Right lobe of liver (tissue), 6 donors: ENCODE measurements at regions not wholly inside any gene's neighbourhood (a gene's known extent, or its start where the extent isn't known, plus 50 kb on each side); places are given as distances from the start of the nearest gene placed in this dataset.

Experiments used
- ATAC-seq, 4 donors: fragments of 200-7000 bp; cut with Tn5 transposase; one replicate each; pipeline ENCODE4 v1.9.1; 2020; ENCODE audit warnings: mild to moderate bottlenecking in 4 of 4, moderate library complexity in 4 of 4
- DNase-seq, 3 donors: peaks; one replicate each; pipeline ENCODE4 v3.0.0-alpha.2; 2020
- H3K27ac ChIP-seq, 3 donors: fragments of 200-600 bp; one replicate each; pipeline ENCODE4 v1.8.0; 2022
- H3K27me3 ChIP-seq, 2 donors: fragments of 200-600 bp; one replicate each; pipeline ENCODE4 v1.8.0; 2022
- H3K36me3 ChIP-seq, 4 donors: fragments of 200-600 bp; sonication (generic) in 1 of 4; one replicate each; pipeline versions ENCODE4 v1.5.1 to v1.8.0; 2017 to 2022; ENCODE audit warnings: control low read depth in 1 of 4
- H3K4me1 ChIP-seq, 4 donors: fragments of 200-600 bp; sonication (generic) in 1 of 4; one replicate each; pipeline versions ENCODE4 v1.5.1 to v1.8.0; 2017 to 2022; ENCODE audit warnings: control low read depth in 1 of 4
- H3K4me3 ChIP-seq, 3 donors: fragments of 200-600 bp; one replicate each; pipeline ENCODE4 v1.8.0; 2022
- H3K9me3 ChIP-seq, 4 donors: fragments of 200-600 bp; sonication (generic) in 1 of 4; one replicate each; pipeline versions ENCODE4 v1.5.1 to v1.8.0; 2017 to 2022; ENCODE audit warnings: control low read depth in 1 of 4
- CTCF ChIP-seq, 4 donors: fragments of 200-600 bp in 3 of 4; fragments of 450-650 bp in 1 of 4; IDR thresholded peaks; one replicate each; pipeline versions ENCODE4 v1.5.1 to v1.8.0; 2016 to 2022; ENCODE audit warnings: antibody characterized with exemption in 4 of 4, mild to moderate bottlenecking in 2 of 4
- POLR2A ChIP-seq: fragments of 450-650 bp; IDR thresholded peaks from one replicate; pipeline ENCODE4 v1.6.1; 2017; ENCODE audit warnings: antibody characterized with exemption, mild to moderate bottlenecking
- WGBS: methylation state at CpG from one replicate; pipeline ENCODE4 v1.1.6; 2018; ENCODE audit warnings: low coverage, low lambda C conversion rate; ENCODE audit not compliant: insufficient coverage; ENCODE audit errors: missing lambda C conversion rate; 5-methylcytosine and 5-hydroxymethylcytosine counted together
- intact Hi-C, 2 donors: fragments of 100-400 bp; cut with DNase I; formaldehyde crosslinking; loops; one replicate each; pipeline versions ENCODE4 v1.11.2 to v1.14.1; 2022
- donor health status: DM: no; HTN: yes; CAD: no.
- donor health status: DM: no; HTN: no; CAD: no.
- donor health status: DM: no; HTN: no; CAD: no.
- donor health status: DM: no; HTN: yes; CAD: no.
- donor health status: DM: no; HTN: yes; CAD: no.

DNA sequence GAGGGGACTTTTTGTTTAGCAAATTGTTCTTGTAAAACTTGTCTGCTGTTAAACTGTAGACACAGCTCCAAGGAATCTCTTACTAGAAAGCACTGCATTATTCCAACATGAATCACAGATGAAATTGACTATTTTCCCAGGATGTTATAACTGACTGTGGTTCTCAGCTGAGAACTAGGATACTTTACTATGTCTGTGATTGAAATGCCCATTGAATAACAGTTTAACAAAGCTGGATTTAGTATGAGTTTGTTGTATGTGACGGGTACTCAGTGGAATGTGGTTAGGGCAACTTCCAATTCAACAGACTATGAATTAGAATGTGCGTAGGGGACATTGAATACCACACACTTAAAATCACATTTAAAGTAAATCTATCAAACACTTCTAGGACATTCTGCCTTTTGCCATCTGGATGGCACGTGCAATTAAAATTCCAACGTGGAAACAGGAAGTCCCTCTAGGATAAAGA lies 193.4 kb upstream of the PREP start:
- Histone ChIP-seq H3K4me3 (no peak overlapping the region), H3K9me3 (no peaks in the 10 kb centered on the region), H3K27ac (no peak overlapping the region), H3K4me1 (no peaks in the 10 kb centered on the region), H3K36me3 (no peaks in the 10 kb centered on the region), H3K27me3 (no peaks in the 10 kb centered on the region)
- no peak for TF ChIP-seq CTCF (IDR thresholded peaks at IDR 0.05)
- TF ChIP-seq POLR2A: no peak
- DNase-seq: no peak
- no peak for ATAC-seq
- intact Hi-C loops: no loop called here
- 39% methylated on average over 4 of the region's 4 CpGs for WGBS

DNA sequence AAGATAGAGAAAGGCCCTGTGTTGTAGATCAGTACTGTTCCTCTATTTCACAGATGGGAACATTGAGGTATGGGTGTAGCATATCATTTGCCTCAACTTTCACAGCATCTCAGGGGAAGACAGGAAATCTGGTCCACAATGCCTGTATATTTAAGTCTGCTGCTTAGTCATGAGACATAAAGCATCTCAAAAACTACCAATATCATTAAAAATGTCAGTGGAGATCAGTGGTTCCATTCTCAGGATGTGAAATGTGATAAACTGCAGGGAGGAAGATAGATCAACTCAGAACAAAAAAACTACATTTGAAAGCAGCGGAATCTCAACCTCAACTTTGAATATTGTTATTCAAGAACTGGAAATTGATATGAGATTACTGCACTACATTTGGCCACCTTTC lies 192.9 kb upstream of the PREP start:
- Histone ChIP-seq H3K9me3 (no peaks in the 10 kb centered on the region), H3K4me3 (no peak overlapping the region), H3K36me3 (no peaks in the 10 kb centered on the region), H3K27ac (no peak overlapping the region), H3K4me1 (no peaks in the 10 kb centered on the region), H3K27me3 (no peaks in the 10 kb centered on the region)
- WGBS: 71% methylated on average over 1 of the region's 1 CpG
- ATAC-seq (no peak), DNase-seq (no peak)
- no peak for TF ChIP-seq CTCF (IDR thresholded peaks at IDR 0.05)
- no peak for TF ChIP-seq POLR2A
- intact Hi-C loops: no loop called here

- Histone ChIP-seq H3K9me3 (no peaks in the 10 kb centered on the region), H3K27ac (no peak overlapping the region), H3K4me1 (no peaks in the 10 kb centered on the region), H3K36me3 (no peaks in the 10 kb centered on the region), H3K4me3 (no peak overlapping the region), H3K27me3 (no peaks in the 10 kb centered on the region)
- ATAC-seq (no peak), DNase-seq (no peak)
- intact Hi-C loops: no loop called here
- 80% methylated on average over 3 of the region's 4 CpGs for WGBS
- no peak for TF ChIP-seq POLR2A
- no peak for TF ChIP-seq CTCF (IDR thresholded peaks at IDR 0.05)
These were observed 191.9 kb upstream of the PREP start for GRCh38 chr6:105594821-105595220.

- intact Hi-C loops: no loop called here
- DNase-seq: no peak
- H3K9me3 ChIP-seq: no peaks in the 10 kb centered on the region
- ATAC-seq: no peak
- H3K36me3 ChIP-seq: no peaks in the 10 kb centered on the region
- no peaks in the 10 kb centered on the region for H3K27me3 ChIP-seq
- no peak overlapping the region for H3K27ac ChIP-seq
- H3K4me1 ChIP-seq: no peaks in the 10 kb centered on the region
- H3K4me3 ChIP-seq: no peak overlapping the region
- TF ChIP-seq POLR2A (no peak), CTCF (IDR thresholded peaks at IDR 0.05) (no peak)
- 33% methylated on average over 4 of the region's 4 CpGs for WGBS
These were observed 191.2 kb upstream of the PREP start for GRCh38 chr6:105593805-105594671.
